A172 (cell line): ENCODE measurements at regions not wholly inside any gene's neighbourhood (a gene's known extent, or its start where the extent isn't known, plus 50 kb on each side); places are given as distances from the start of the nearest gene placed in this dataset.
"Not testable (repeated sequence)": the region's sequence is repeated elsewhere in the genome, so short reads cannot be mapped to it uniquely, and the experiment has no call there.

Experiments
- DNase-seq: peaks from one replicate; pipeline ENCODE4 v3.0.0-alpha.2; 2015; ENCODE audit warnings: low spot score

DNA sequence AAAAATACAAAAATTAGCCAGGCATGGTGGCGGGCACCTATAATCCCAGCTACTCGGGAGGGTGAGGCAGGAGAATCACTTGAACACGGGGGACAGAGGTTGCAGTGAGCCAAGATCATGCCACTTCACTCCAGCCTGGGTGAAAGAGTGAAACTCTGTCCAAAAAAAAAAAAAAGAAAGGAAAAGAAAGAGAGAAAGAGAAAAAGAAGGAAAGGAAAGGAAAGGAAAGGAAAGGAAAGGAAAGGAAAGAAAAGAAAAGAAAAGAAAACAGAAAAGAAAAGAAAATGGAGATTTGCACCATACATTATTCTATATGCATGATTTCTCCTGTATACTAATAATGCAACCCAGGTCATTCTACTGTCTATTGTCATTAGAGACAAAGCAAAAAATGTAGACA, 421.5 kb downstream of the PCDH19 start:
- not testable (repeated sequence) for DNase-seq

DNA sequence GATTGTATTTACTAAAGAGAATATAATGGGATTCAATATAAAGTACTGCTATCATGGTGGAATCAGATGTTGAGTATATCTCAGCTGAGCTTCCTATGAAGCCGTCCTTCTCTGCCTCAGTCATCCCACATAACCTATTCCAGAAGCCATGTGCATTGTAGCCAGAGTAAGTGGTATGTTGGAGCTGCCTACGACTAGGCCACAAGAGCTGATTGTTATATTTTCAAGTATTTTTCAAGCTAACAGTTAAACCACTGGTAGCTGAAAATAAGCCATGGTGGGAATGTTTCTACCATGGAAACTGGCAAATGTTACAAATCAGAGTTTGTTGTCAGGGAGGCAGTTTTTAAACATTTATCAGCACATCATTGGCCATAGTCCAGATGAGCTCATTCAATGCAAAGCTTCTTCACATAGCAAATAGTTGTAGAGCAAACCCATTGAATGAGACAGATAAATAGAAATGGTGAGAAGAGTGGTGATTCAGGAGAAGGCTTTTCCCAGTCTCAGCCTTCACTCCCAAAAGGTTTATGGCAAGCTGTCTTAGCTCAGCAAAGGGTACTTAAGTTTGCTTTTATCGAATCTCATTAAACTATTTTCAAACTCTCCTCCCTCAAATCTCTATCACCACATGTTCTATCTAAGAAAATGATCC, 436.4 kb downstream of the PCDH19 start:
- DNase-seq: no peak

- no peak for DNase-seq
Observed at GRCh38 chrX:99939883-99940232, 470.2 kb downstream of the PCDH19 start.

- DNase-seq: not testable (repeated sequence)
Observed at GRCh38 chrX:99939206-99939882, 470.7 kb downstream of the PCDH19 start.

GRCh38 chrX:99938464-99938863, 471.6 kb downstream of the PCDH19 start:
- no peak for DNase-seq

DNA sequence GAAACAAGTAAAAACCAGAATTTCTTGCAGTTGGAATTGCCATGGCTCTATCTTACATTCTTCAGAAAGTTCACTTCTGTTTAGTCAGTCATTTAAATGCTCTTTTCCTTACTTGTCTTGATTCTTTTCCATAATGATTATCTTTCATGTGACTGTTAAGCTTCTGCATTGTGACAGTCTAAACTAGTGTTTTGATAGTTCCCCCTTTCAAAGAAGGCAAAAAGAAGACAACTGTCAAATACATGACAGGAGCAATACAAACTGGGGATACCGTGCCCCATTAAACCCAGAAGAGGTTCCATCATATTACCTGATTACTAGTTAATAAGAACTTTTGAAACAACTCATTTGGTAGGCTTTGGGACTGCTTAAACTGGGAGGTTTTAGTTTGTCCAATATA, 476.2 kb downstream of the PCDH19 start:
- no peak for DNase-seq

DNA sequence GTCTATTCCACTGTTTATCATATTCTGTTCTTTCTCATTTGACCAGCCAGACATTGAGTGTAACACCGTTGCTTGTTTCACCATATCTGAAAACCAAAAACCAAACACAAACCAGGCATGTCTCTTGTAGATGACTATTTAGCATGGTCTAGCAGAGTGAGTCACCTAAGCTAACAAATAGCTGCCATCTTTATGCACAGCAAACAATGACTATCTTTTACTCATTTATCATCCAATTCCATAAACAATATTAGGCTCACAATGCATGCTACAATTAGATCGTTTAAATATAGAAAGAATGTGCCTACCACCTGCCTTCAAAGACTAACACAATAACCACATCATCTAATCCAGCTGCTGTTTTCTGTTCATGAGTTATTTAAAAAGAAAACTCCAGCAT, 495.4 kb downstream of the PCDH19 start:
- no peak for DNase-seq

- DNase-seq: no peak
Observed at GRCh38 chrX:99913611-99914010, 496.5 kb downstream of the PCDH19 start.

- DNase-seq: no peak
Observed at GRCh38 chrX:99909946-99910345, 500.1 kb downstream of the PCDH19 start.

DNA sequence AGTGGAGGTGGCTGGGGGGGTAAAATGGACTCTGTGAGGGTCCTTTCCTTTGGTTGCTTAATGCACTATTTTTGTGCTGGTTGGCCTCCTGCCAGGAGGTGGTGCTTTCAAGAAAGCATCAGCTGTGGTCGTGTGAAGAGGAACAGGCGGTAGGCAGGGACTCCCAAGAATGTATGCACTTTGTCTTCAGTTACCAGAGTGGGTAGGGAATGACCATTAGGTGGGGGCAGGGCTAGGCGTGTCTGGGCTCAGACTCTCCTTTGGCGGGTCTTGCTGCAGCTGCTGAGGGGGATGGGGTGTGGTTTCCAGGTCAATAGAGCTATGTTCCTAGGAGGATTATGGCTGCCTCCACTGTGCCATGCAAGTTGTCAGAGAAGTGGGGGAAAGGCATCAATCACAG, 509.0 kb downstream of the PCDH19 start:
- DNase-seq: no peak

- no peak for DNase-seq
Observed at GRCh38 chrX:99887918-99888317, 522.2 kb downstream of the PCDH19 start.

DNA sequence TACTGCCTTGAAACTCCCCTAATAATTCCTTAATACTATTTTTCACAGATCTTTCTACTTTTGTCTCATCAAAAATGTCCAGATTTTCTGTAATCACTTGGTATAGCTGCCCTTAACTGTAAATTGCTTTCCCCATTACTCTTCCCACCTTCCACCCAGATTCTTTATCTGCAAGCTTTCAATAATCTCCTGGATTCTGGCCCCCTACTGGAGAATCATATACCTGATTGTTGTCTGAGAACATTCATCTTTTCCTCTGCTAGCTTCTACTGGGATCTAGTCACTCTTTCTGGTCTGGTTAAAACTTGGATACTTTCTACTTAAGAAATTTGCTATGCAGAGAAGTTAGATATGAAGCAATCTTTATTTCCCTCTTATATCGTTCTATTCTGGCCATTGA, 552.6 kb downstream of the PCDH19 start:
- no peak for DNase-seq

GRCh38 chrX:99833821-99834220, 576.3 kb downstream of the PCDH19 start:
- no peak for DNase-seq

DNA sequence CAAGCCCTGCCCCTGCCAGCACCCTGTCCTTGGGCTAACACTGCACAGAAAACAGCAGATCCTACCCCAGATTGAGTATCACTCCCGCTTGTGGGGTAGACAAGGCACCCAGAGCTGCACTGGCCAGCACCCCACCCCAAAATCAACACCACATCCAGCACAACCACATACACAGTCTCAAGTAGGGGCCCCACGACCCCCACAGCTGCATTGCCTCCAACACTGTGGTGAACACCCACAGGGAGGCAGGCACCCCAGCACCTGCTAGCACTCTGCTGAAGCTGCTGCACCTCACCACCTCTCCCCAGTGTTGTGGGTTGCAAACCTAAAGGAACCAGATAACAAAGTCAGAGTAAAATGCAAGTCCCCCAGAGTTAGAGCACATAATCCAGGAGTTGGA, 589.9 kb downstream of the PCDH19 start:
- no peak for DNase-seq

- no peak for DNase-seq
Observed at GRCh38 chrX:99800016-99800415, 610.1 kb downstream of the PCDH19 start.

DNA sequence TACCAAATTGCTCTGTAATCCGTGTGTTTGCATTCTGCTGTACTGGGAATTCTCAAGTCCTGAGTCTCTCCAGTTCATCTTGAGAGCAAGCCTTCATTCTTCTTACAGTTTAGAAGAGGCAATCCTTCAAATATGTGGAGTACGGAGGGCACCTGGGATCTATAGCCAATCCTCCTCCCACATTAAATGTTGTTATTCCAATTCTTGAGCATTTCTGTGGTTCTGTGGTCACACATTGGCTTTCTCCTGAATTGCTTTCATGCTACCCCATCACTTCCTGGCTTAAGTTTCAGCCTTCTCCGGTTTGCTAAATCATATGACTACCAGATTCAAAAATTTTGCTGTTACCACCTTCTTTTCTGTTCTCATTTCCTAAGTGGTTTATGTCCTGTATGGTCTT, 611.1 kb downstream of the PCDH19 start:
- no peak for DNase-seq

GRCh38 chrX:99795495-99795894, 614.6 kb downstream of the PCDH19 start:
- no peak for DNase-seq

DNA sequence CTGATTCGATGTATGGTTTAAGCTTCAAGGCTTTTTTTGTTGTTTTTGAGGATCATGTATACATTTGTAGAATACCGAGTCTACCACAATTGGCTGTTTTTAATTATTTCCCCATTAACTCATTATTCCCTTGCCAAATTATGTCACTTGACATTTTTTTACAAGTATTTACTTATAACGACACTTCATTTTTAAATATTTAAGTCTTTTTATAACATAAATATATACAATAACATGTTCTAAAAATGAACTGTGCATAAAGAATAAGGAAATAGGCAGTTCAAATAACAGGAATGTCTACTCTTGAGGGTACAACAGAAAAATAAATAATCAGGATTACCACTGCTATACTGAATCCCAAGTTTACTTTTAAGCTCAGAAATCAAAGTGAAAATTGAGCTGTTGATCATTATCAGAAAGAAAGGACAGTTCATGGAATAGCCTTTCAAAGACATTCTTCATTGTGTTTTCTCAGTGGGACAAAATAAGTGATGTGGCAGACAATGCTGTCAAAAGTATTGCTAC, 627.5 kb downstream of the PCDH19 start:
- DNase-seq: no peak

DNA sequence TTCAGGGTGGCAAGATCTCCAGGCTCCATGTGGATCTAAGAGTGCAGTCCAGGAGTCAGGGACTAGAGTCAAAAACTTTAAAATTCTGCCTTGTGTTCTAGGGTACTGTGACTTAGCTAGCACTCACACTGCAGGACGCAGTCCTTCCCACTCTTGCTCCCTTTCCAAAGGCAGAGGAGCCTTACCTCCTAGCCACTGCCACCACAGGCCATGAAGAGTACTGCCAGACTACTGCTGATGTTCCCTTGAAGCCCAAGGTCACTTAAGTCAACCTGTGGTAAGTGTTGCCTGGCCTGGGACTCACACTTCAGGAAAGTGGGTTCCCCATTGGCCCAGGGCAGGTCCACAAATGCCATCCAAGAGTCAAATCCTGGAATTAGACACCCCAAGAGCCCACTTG, 632.2 kb downstream of the PCDH19 start:
- DNase-seq: no peak

GRCh38 chrX:99761731-99762130, 648.3 kb downstream of the PCDH19 start:
- DNase-seq: no peak

DNA sequence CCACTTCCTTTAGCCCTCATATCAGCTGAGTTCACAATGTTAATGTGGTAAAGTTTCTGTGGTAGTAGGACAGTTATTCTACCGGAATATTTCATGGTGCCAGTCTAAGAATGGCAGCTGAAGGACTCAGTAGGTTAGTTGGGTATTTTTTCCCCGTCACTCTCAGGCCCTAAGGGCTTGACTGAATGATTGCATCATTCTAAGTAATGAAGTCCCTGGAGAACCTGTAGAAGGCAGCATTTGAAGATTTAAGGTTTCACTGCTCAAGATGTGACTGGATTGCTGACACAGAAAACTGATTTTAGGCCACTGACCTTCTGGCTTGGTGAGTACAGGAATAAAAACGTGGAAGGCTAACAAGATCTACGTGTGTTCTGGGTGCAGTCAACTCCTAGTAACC, 657.3 kb downstream of the PCDH19 start:
- DNase-seq: no peak

DNA sequence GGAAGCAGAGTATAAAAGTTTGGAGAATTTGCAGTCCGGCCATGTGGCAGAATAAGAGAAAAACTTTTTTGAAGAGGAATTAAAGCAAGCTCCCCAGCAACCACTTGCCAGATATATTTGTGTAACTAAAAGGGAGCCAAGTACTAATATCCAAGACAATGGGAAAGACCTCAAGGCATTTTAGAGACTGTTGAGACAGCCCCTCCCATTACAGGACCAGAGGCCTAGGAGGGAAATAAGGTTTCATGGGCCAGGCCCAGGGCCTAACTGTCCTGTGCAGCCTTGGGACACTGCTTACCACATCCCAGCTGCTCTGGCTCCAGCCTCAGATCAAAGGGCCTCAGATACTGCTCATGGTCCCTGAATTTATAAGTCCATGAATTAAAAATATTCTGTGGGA, 659.4 kb downstream of the PCDH19 start:
- no peak for DNase-seq

GRCh38 chrX:99722094-99722493, 688.0 kb downstream of the PCDH19 start:
- DNase-seq: no peak

DNA sequence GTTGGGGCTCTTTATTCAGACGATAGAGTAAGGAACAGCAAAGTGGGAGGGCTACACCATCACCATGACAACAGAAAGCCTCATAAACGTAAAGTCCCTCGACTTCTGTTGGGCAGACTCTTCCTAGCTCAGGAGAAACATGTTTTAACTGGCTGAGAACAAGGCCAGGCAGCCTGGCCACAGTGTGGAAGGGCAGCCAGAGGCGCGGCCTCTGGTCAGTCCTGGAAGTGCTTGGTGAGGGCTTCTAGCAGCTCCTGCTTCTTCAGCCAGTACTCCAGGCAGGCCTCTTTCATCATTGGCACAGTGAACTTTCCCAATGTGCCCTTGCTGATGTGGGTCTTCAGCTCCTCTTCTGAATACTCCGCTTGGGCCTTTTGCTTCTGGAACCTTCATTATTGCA, 690.9 kb downstream of the PCDH19 start:
- no peak for DNase-seq
